Mammary epithelial cell (primary cell): ENCODE measurements at regions not wholly inside any gene's neighbourhood (a gene's known extent, or its start where the extent isn't known, plus 50 kb on each side); places are given as distances from the start of the nearest gene placed in this dataset.

Source experiments
- CTCF ChIP-seq, 2 donors: IDR thresholded peaks in 1 of 2; conservative IDR thresholded peaks in 1 of 2; 2 replicates each; pipeline ENCODE4 v1.5.1; 2011 to 2012; ENCODE audit warnings: inconsistent platforms in 2 of 2, low read length in 2 of 2, mild to moderate bottlenecking in 2 of 2, control low read depth in 1 of 2, low read depth in 1 of 2; ENCODE audit not compliant: insufficient read depth in 1 of 2; ENCODE audit errors: extremely low read depth in 1 of 2
- EZH2 ChIP-seq: IDR thresholded peaks from 2 replicates; pipeline ENCODE4 v1.6.1; 2012; ENCODE audit warnings: low read length, inconsistent platforms, borderline replicate concordance

- no peak for TF ChIP-seq CTCF (conservative IDR thresholded peaks at IDR 0.05 in 1 of 2, IDR thresholded peaks at IDR 0.05 in 1 of 2; ENCODE audit: extremely low read depth in 1 of 2, insufficient read depth in 1 of 2, low read depth in 1 of 2, low read length in 2 of 2)
- TF ChIP-seq EZH2 = no peak
These were observed 60.0 kb upstream of the DTNA start for GRCh38 chr18:34650121-34650545.
